Gastroesophageal sphincter (tissue), 4 donors: ENCODE measurements at regions not wholly inside any gene's neighbourhood (a gene's known extent, or its start where the extent isn't known, plus 50 kb on each side); places are given as distances from the start of the nearest gene placed in this dataset.
"Not testable (repeated sequence)": the region's sequence is repeated elsewhere in the genome, so short reads cannot be mapped to it uniquely, and the experiment has no call there.

Source experiments
- ATAC-seq: fragments of 150-250 bp; one replicate; pipeline ENCODE4 v1.9.1; 2016; ENCODE audit warnings: mild to moderate bottlenecking, moderate library complexity
- H3K27ac ChIP-seq, 4 donors: fragments of 200-600 bp; sonication (generic) in 3 of 4; 1 replicate in 3 of 4; 2 replicates in 1 of 4; pipeline ENCODE4 v1.5.1; 2016 to 2019
- H3K27me3 ChIP-seq: fragments of 200-600 bp; sonication (generic); one replicate; pipeline ENCODE4 v1.5.1; 2019
- H3K36me3 ChIP-seq, 2 donors: fragments of 200-600 bp; sonication (generic); one replicate each; pipeline ENCODE4 v1.5.1; 2019; ENCODE audit warnings: control low read depth in 1 of 2
- H3K4me1 ChIP-seq, 3 donors: fragments of 200-600 bp; sonication (generic); 1 replicate in 2 of 3; 2 replicates in 1 of 3; pipeline ENCODE4 v1.5.1; 2016 to 2019; ENCODE audit warnings: control low read depth in 2 of 3
- H3K4me3 ChIP-seq, 2 donors: fragments of 200-600 bp; sonication (generic); one replicate each; pipeline ENCODE4 v1.5.1; 2019; ENCODE audit warnings: mild to moderate bottlenecking in 1 of 2, moderate library complexity in 1 of 2
- H3K9me3 ChIP-seq, 3 donors: fragments of 200-600 bp; sonication (generic); one replicate each; pipeline ENCODE4 v1.5.1; 2017 to 2019; ENCODE audit warnings: control low read depth in 2 of 3
- EP300 ChIP-seq: sonication (generic); formaldehyde crosslinking; IDR thresholded peaks from one replicate; pipeline ENCODE4 v1.6.1; 2017; ENCODE audit warnings: antibody characterized with exemption, mild to moderate bottlenecking
- POLR2A ChIP-seq, 2 donors: fragments of 450-650 bp; IDR thresholded peaks; one replicate each; pipeline ENCODE4 v1.6.1; 2017; ENCODE audit warnings: antibody characterized with exemption in 2 of 2, mild to moderate bottlenecking in 2 of 2, moderate library complexity in 1 of 2
- POLR2AphosphoS5 ChIP-seq: sonication (generic); formaldehyde crosslinking; IDR thresholded peaks from one replicate; pipeline ENCODE4 v1.6.1; 2017; ENCODE audit warnings: antibody characterized with exemption
- WGBS, 2 donors: methylation state at CpG; one replicate each; pipeline ENCODE4 v1.1.5; 2018; ENCODE audit warnings: low coverage in 1 of 2; 5-methylcytosine and 5-hydroxymethylcytosine counted together
- TF ChIP-seq, protein P1 (sequence below), 4 experiments: fragments of 200-600 bp in 2 of 4; fragments of 450-650 bp in 2 of 4; sonication (generic) in 1 of 4; IDR thresholded peaks; one replicate each; pipeline ENCODE4 v1.5.1; 2017 to 2019; ENCODE audit warnings: antibody characterized with exemption in 4 of 4, mild to moderate bottlenecking in 2 of 4, moderate library complexity in 2 of 4

DNA sequence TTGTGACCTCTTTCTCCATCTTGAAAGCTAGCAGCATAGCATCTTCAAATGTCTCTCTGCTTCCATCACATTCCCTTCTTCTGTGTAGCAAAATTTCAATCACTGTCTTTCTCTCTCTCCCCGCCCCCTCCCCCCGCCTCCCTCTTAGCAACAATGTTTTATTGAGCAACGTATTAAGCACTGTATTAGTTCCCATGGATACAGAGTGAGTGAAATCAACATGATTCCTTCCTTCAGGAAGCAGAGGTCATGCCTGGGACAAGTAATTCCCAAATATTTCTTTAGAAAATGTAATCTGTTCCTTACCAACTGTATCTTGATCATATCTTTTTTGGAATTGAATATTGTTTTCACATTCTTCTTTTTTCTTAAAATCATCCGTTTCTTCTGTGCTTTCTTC, 373.7 kb upstream of the NECTIN3 start:
- no peak for TF ChIP-seq EP300
- TF ChIP-seq POLR2AphosphoS5 = no peak
- TF ChIP-seq, protein P1, sequence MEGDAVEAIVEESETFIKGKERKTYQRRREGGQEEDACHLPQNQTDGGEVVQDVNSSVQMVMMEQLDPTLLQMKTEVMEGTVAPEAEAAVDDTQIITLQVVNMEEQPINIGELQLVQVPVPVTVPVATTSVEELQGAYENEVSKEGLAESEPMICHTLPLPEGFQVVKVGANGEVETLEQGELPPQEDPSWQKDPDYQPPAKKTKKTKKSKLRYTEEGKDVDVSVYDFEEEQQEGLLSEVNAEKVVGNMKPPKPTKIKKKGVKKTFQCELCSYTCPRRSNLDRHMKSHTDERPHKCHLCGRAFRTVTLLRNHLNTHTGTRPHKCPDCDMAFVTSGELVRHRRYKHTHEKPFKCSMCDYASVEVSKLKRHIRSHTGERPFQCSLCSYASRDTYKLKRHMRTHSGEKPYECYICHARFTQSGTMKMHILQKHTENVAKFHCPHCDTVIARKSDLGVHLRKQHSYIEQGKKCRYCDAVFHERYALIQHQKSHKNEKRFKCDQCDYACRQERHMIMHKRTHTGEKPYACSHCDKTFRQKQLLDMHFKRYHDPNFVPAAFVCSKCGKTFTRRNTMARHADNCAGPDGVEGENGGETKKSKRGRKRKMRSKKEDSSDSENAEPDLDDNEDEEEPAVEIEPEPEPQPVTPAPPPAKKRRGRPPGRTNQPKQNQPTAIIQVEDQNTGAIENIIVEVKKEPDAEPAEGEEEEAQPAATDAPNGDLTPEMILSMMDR (IDR thresholded peaks at IDR 0.05) = no peak
- no peak for TF ChIP-seq POLR2A (IDR thresholded peaks at IDR 0.05)
- no peaks in the 10 kb centered on the region for H3K4me1 ChIP-seq
- no peak for ATAC-seq
- no peaks in the 10 kb centered on the region for H3K27me3 ChIP-seq
- H3K9me3 ChIP-seq = no peaks in the 10 kb centered on the region
- no peaks in the 10 kb centered on the region for H3K36me3 ChIP-seq
- 29 to 39% methylated on average over 1 to 4 of the region's 4 CpGs for WGBS, 2 donors
- H3K4me3 ChIP-seq = no peak overlapping the region
- no peak overlapping the region for H3K27ac ChIP-seq

DNA sequence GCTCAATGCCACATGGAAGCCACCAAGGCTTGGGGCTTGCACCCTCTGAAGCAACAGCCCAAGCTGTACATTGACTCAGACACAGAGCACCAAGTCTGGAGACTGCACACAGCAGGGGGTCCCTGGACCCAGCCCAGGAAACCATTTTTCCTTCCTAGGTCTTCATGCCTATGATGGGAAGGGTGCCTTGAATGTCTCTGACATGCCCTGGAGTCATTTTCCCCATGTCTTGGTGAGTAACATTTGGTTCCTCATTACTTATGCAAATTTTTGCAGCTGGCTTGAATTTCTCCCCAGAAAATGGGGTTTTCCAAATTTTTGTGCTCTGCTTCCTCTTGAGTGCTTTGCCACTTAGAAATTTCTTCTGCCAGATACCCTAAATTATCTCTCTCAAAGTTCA, 367.3 kb upstream of the NECTIN3 start:
- not testable (repeated sequence) for H3K27me3 ChIP-seq, ATAC-seq, H3K27ac ChIP-seq, H3K4me3 ChIP-seq, H3K4me1 ChIP-seq, H3K9me3 ChIP-seq, H3K36me3 ChIP-seq

DNA sequence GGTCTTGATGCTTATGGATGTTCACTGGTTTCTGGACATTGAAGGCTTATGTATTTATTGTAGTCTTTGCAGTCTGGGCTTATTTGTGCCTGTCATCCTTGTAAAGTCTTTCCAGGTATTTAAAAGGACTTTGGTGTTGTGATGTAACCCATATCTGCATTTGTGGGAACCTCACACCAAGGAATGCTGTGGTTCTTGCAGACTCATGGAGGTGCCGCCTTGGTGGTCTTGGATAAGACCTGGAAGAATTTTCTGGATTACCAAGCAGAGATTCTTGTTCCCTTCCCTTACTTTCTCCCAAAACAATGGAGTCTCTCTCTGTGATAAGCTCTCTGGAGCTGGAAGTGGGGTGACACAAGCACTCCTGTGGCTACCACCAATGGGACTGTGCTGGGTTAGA, 363.5 kb upstream of the NECTIN3 start:
- no peaks in the 10 kb centered on the region for H3K27me3 ChIP-seq
- H3K27ac ChIP-seq = no peak overlapping the region
- no peak for TF ChIP-seq EP300
- TF ChIP-seq POLR2A (IDR thresholded peaks at IDR 0.05) = no peak
- TF ChIP-seq, protein P1 (IDR thresholded peaks at IDR 0.05) = no peak
- no peak for TF ChIP-seq POLR2AphosphoS5
- H3K9me3 ChIP-seq = no peaks in the 10 kb centered on the region
- H3K4me3 ChIP-seq = no peak overlapping the region
- no peaks in the 10 kb centered on the region for H3K4me1 ChIP-seq
- WGBS, 2 donors = no CpG with 5 or more reads among the region's 1 CpG
- no peaks in the 10 kb centered on the region for H3K36me3 ChIP-seq
- ATAC-seq = no peak

DNA sequence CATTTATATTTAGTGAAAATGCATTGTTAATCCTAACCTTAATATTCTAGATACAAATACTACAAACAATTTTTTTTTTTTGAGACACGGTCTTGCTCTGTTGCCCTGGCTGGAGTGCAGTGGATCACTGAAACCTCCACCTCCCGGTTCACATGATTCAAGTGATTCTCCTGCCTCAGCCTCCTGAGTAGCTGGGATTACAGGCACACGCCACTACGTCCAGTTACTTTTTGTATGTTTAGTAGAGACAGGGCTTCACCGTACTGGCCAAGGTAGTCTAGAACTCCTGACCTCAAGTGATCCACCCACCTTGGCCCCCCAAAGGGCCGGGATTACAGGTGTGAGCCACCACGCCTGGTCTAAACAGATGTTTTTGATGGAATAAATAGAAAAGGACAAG, 361.5 kb upstream of the NECTIN3 start:
- TF ChIP-seq POLR2A (IDR thresholded peaks at IDR 0.05) = no peak
- TF ChIP-seq, protein P1 (IDR thresholded peaks at IDR 0.05) = no peak
- TF ChIP-seq POLR2AphosphoS5 = no peak
- no peak for TF ChIP-seq EP300
- no peaks in the 10 kb centered on the region for H3K9me3 ChIP-seq
- no peaks in the 10 kb centered on the region for H3K4me1 ChIP-seq
- ATAC-seq = no peak
- WGBS, 2 donors = 80 to 81% methylated on average over 1 to 3 of the region's 7 CpGs
- H3K36me3 ChIP-seq = no peaks in the 10 kb centered on the region
- H3K27me3 ChIP-seq = no peaks in the 10 kb centered on the region
- H3K4me3 ChIP-seq = no peak overlapping the region
- no peak overlapping the region for H3K27ac ChIP-seq

DNA sequence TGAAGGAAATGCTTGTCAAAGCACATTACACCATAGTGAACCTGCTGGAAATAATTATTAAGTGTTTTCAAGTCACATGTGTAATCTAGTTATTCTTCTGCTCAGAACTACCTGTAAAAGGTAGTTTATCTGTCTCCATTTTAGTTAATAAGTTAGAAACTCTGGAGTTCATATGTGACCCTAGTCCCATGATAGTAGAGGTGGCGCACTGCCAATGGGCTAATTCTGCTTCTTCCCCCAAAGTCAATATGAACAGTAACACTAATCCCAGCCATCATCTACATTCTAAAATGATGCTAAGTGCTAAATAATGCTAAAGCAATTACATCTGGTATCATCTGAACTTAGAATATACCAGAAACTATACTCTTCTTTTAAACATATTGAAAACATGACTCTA, 361.0 kb upstream of the NECTIN3 start:
- H3K27ac ChIP-seq = no peak overlapping the region
- H3K9me3 ChIP-seq = no peaks in the 10 kb centered on the region
- ATAC-seq = no peak
- no peaks in the 10 kb centered on the region for H3K4me1 ChIP-seq
- H3K36me3 ChIP-seq = no peaks in the 10 kb centered on the region
- no peak overlapping the region for H3K4me3 ChIP-seq
- 100% methylated on average over 1 of the region's 1 CpG for whole genome bisulfite sequencing, 2 donors
- TF ChIP-seq EP300 (no peak), POLR2AphosphoS5 (no peak), POLR2A (IDR thresholded peaks at IDR 0.05) (no peak)
- TF ChIP-seq, protein P1 (IDR thresholded peaks at IDR 0.05) = no peak
- no peaks in the 10 kb centered on the region for H3K27me3 ChIP-seq
